ENCODE measurements at regions not wholly inside any gene's neighbourhood (a gene's known extent, or its start where the extent isn't known, plus 50 kb on each side); places are given as distances from the start of the nearest gene placed in this dataset.

DNA sequence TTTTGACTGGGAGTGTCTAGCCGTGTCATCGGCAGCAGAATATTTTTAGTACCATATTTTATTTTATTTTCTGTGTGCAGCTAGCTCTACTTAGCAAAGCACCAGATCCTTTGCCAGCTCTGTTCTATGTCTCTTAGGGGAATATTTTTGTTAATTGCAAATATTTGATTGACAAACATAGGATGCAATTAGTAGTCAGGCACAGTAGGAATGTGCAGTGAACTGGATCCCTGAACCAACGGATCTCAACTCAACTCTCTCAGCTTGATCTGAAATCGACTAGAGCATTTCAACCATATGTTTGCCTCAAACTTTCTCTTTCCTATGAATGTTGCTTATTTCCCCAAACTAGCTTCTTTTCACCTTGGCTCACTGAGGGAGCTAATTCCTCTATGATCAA, 998.0 kb upstream of the FANCL start:
- TF ChIP-seq, protein P1, sequence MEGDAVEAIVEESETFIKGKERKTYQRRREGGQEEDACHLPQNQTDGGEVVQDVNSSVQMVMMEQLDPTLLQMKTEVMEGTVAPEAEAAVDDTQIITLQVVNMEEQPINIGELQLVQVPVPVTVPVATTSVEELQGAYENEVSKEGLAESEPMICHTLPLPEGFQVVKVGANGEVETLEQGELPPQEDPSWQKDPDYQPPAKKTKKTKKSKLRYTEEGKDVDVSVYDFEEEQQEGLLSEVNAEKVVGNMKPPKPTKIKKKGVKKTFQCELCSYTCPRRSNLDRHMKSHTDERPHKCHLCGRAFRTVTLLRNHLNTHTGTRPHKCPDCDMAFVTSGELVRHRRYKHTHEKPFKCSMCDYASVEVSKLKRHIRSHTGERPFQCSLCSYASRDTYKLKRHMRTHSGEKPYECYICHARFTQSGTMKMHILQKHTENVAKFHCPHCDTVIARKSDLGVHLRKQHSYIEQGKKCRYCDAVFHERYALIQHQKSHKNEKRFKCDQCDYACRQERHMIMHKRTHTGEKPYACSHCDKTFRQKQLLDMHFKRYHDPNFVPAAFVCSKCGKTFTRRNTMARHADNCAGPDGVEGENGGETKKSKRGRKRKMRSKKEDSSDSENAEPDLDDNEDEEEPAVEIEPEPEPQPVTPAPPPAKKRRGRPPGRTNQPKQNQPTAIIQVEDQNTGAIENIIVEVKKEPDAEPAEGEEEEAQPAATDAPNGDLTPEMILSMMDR (IDR thresholded peaks at IDR 0.05; ENCODE audit: low read depth, low read length) = no peak
- TF ChIP-seq EZH2phosphoT487 (IDR thresholded peaks at IDR 0.05; ENCODE audit: low read depth) = no peak

Measured in OCI-LY3 (cell line).